Smooth muscle cell (in vitro differentiated cells): ENCODE measurements at regions not wholly inside any gene's neighbourhood (a gene's known extent, or its start where the extent isn't known, plus 50 kb on each side); places are given as distances from the start of the nearest gene placed in this dataset.

ENCODE experiments used
- DNase-seq: peaks from one replicate; lab custom pipeline; 2025; ENCODE audit not compliant: unreplicated experiment; lab: John Stamatoyannopoulos, UW
- H2AFZ ChIP-seq: fragments of 200-600 bp; sonication (generic); 2 replicates; pipeline ENCODE4 v1.6.0; 2016; ENCODE audit warnings: antibody characterized with exemption, low read depth, mild to moderate bottlenecking
- H3F3A ChIP-seq: fragments of 200-600 bp; sonication (generic); 2 replicates; pipeline ENCODE4 v1.6.0; 2017; ENCODE audit warnings: antibody characterized with exemption, low read depth
- H3K27ac ChIP-seq: fragments of 200-600 bp; sonication (generic); 2 replicates; pipeline ENCODE4 v1.5.1; 2016; ENCODE audit warnings: low read depth, mild to moderate bottlenecking
- H3K27me3 ChIP-seq: fragments of 200-600 bp; sonication (generic); 2 replicates; pipeline ENCODE4 v1.6.1; 2016; ENCODE audit warnings: low read depth, mild to moderate bottlenecking
- H3K36me3 ChIP-seq: fragments of 200-600 bp; sonication (generic); 2 replicates; pipeline ENCODE4 v1.5.1; 2016; ENCODE audit warnings: low read depth
- H3K4me1 ChIP-seq: fragments of 200-600 bp; sonication (generic); 2 replicates; pipeline ENCODE4 v1.5.1; 2016; ENCODE audit warnings: low read depth
- H3K4me2 ChIP-seq: fragments of 200-600 bp; sonication (generic); 2 replicates; pipeline ENCODE4 v1.6.0; 2016; ENCODE audit warnings: mild to moderate bottlenecking
- H3K4me3 ChIP-seq: fragments of 200-600 bp; sonication (generic); 2 replicates; pipeline ENCODE4 v1.5.1; 2016; ENCODE audit warnings: mild to moderate bottlenecking
- H3K79me2 ChIP-seq: fragments of 200-600 bp; sonication (generic); 2 replicates; pipeline ENCODE4 v1.6.0; 2016; ENCODE audit warnings: low read depth, mild to moderate bottlenecking
- H3K9ac ChIP-seq: fragments of 200-600 bp; sonication (generic); 2 replicates; pipeline ENCODE4 v1.6.0; 2016; ENCODE audit warnings: low read depth
- H3K9me3 ChIP-seq: fragments of 200-600 bp; sonication (generic); replicated peaks from 2 replicates; pipeline ENCODE4 v1.5.1; 2016; ENCODE audit warnings: low read depth
- H4K20me1 ChIP-seq: fragments of 200-600 bp; sonication (generic); 2 replicates; pipeline ENCODE4 v1.6.0; 2016; ENCODE audit warnings: low read depth
- WGBS: methylation state at CpG from one replicate; pipeline ENCODE4 v1.1.7; 2016; ENCODE audit warnings: low lambda C conversion rate; 5-methylcytosine and 5-hydroxymethylcytosine counted together
- TF ChIP-seq, protein P1 (sequence below): fragments of 200-600 bp; sonication (generic); IDR thresholded peaks from 2 replicates; pipeline ENCODE4 v1.5.1; 2017; ENCODE audit warnings: borderline replicate concordance, mild to moderate bottlenecking, antibody characterized with exemption; ENCODE audit not compliant: insufficient read depth, poor library complexity, severe bottlenecking

DNA sequence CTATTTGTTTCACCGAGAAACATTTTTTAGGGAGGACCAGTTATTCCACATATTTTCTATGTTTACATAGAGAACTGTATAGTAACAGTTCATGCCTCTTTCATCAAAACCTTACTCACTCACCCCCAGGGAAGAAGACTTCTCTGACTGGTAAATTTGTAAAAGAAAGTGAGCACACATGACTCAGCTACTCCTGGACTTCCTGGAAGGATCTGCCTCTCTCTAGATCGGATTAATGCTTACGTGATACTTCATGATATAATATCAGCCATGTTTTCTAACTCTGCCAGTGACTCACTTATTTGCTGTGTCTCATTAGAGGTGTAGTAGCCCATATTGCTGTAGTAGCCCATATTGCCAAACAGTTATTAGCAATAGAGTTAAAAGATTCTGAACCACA, 494.3 kb upstream of the ATXN7L3B start:
- DNase-seq, result no peak
- H3K9ac ChIP-seq, result peak overlapping the region; percentile 82
- no peaks in the 10 kb centered on the region for H3K79me2 ChIP-seq
- WGBS, result 9% methylated on average over 3 of the region's 3 CpGs
- no peaks in the 10 kb centered on the region for H3K36me3 ChIP-seq
- H4K20me1 ChIP-seq, result no peaks in the 10 kb centered on the region
- H2AFZ ChIP-seq, result peak overlapping the region; percentile 50
- TF ChIP-seq, protein P1, sequence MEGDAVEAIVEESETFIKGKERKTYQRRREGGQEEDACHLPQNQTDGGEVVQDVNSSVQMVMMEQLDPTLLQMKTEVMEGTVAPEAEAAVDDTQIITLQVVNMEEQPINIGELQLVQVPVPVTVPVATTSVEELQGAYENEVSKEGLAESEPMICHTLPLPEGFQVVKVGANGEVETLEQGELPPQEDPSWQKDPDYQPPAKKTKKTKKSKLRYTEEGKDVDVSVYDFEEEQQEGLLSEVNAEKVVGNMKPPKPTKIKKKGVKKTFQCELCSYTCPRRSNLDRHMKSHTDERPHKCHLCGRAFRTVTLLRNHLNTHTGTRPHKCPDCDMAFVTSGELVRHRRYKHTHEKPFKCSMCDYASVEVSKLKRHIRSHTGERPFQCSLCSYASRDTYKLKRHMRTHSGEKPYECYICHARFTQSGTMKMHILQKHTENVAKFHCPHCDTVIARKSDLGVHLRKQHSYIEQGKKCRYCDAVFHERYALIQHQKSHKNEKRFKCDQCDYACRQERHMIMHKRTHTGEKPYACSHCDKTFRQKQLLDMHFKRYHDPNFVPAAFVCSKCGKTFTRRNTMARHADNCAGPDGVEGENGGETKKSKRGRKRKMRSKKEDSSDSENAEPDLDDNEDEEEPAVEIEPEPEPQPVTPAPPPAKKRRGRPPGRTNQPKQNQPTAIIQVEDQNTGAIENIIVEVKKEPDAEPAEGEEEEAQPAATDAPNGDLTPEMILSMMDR, result no peak
- H3K27ac ChIP-seq, result peak overlapping the region; percentile 97
- H3K4me3 ChIP-seq, result no peak overlapping the region
- H3K27me3 ChIP-seq, result no peaks in the 10 kb centered on the region
- H3K4me1 ChIP-seq, result peaks cover 8% of the 10 kb centered on the region
- peak overlapping the region; percentile 59 for H3K4me2 ChIP-seq
- H3F3A ChIP-seq, result no peaks in the 10 kb centered on the region
- H3K9me3 ChIP-seq, result no peaks in the 10 kb centered on the region

DNA sequence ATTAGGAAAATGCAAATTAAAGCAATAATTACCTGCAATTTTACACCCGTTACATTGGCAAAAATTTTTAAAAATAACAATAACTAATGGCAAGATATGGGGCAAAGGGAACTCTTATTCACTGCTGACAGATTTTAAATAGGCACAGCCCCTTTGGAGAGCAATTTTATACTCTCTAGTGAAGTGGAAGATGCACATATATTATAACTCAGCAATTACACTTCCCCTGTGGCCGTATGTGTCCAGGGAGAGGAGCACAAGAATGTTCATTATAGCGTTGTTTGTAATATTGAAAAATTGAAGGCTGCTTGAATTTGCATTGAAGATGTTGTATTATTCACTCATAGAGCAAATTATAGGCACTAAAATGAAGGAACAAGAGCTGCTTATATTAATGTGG, 488.3 kb upstream of the ATXN7L3B start:
- 92% methylated on average over 3 of the region's 3 CpGs for WGBS
- Histone ChIP-seq H3F3A (no peaks in the 10 kb centered on the region), H4K20me1 (no peaks in the 10 kb centered on the region), H3K79me2 (no peaks in the 10 kb centered on the region), H3K9me3 (no peaks in the 10 kb centered on the region), H3K4me3 (no peak overlapping the region), H2AFZ (no peak overlapping the region), H3K27me3 (no peaks in the 10 kb centered on the region), H3K36me3 (no peaks in the 10 kb centered on the region), H3K4me2 (no peak overlapping the region), H3K9ac (no peak overlapping the region), H3K4me1 (no peaks in the 10 kb centered on the region), H3K27ac (no peak overlapping the region)
- TF ChIP-seq, protein P1, result no peak
- DNase-seq, result no peak

DNA sequence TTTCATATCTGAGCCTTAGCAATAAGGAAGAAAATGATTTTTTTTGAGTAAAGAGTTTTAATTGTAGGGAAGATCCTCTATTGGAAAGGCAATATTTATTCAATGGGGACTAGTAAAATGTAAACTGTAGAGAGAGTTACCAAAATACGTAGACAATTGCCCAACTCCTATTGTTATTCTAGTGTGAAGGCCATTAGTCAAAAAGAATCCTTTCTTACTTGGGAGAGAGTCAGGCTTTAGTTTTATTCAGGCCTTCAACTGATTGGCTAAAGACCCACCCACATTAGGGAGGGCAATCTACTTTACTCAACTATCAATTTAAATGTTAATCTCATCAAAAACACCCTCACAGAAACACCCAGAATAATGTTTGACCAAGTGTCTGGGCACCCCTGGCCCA, 485.8 kb upstream of the ATXN7L3B start:
- TF ChIP-seq, protein P1, result no peak
- Histone ChIP-seq H3K36me3 (no peaks in the 10 kb centered on the region), H3K4me3 (no peak overlapping the region), H3K9ac (no peak overlapping the region), H3K4me2 (no peak overlapping the region), H3K27ac (no peak overlapping the region), H2AFZ (no peak overlapping the region), H3K9me3 (no peaks in the 10 kb centered on the region), H4K20me1 (no peaks in the 10 kb centered on the region), H3K27me3 (no peaks in the 10 kb centered on the region), H3K79me2 (no peaks in the 10 kb centered on the region), H3F3A (no peaks in the 10 kb centered on the region), H3K4me1 (no peaks in the 10 kb centered on the region)
- WGBS, result 79% methylated on average over 1 of the region's 1 CpG
- DNase-seq, result no peak

DNA sequence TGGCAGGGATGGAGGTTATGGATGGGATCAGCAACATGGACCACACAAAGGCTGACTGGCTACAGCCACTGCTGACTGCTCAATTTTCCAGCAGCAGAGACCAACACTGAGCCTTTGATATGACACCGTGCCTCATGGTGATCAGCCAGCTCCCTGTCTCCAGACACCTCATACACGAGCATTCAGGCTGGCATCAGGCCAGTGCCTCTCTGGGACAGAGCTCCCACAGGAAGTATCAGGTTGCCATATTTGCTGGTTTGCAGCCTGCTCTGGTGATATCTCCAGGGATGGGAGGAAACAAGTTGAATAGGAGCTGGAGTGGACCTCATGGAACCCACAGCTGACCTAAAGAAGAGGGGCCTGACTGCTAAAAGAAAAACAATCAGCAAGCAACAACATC, 471.2 kb upstream of the ATXN7L3B start:
- TF ChIP-seq, protein P1, result no peak
- Histone ChIP-seq H3K79me2 (no peaks in the 10 kb centered on the region), H3K4me1 (no peaks in the 10 kb centered on the region), H4K20me1 (no peaks in the 10 kb centered on the region), H3K27me3 (no peaks in the 10 kb centered on the region), H3K36me3 (no peaks in the 10 kb centered on the region), H3K4me2 (no peak overlapping the region), H3K9ac (no peak overlapping the region), H2AFZ (no peak overlapping the region), H3K9me3 (peaks cover 7% of the 10 kb centered on the region), H3K4me3 (no peak overlapping the region), H3K27ac (no peak overlapping the region), H3F3A (no peaks in the 10 kb centered on the region)
- no peak for DNase-seq
- WGBS, result 78% methylated on average over 2 of the region's 2 CpGs
